Neuronal stem cell (in vitro differentiated cells): ENCODE measurements at regions not wholly inside any gene's neighbourhood (a gene's known extent, or its start where the extent isn't known, plus 50 kb on each side); places are given as distances from the start of the nearest gene placed in this dataset.

Source experiments
- DNase-seq: peaks from one replicate; pipeline ENCODE4 v3.0.0-alpha.2; 2013; ENCODE audit warnings: low spot score
- H2AFZ ChIP-seq: one replicate; pipeline ENCODE4 v1.6.1; 2013; ENCODE audit warnings: mild to moderate bottlenecking, low read length, inconsistent platforms
- H2AK5ac ChIP-seq: 2 replicates; pipeline ENCODE4 v1.6.1; 2013; ENCODE audit warnings: low read depth, mild to moderate bottlenecking, inconsistent platforms, low read length, moderate library complexity, mixed read lengths
- H2BK120ac ChIP-seq: 2 replicates; pipeline ENCODE4 v1.6.1; 2013; ENCODE audit warnings: low read depth, mild to moderate bottlenecking, inconsistent platforms, low read length, moderate library complexity, mixed read lengths
- H2BK12ac ChIP-seq: one replicate; pipeline ENCODE4 v1.6.1; 2013; ENCODE audit warnings: low read length, inconsistent platforms
- H2BK15ac ChIP-seq: 2 replicates; pipeline ENCODE4 v1.6.1; 2013; ENCODE audit warnings: mild to moderate bottlenecking, low read length, inconsistent platforms, mixed read lengths
- H2BK5ac ChIP-seq: one replicate; pipeline ENCODE4 v1.6.1; 2013; ENCODE audit warnings: inconsistent platforms, mild to moderate bottlenecking, low read length, moderate library complexity
- H3K14ac ChIP-seq: one replicate; pipeline ENCODE4 v1.6.1; 2013; ENCODE audit warnings: low read length, inconsistent platforms
- H3K18ac ChIP-seq: 2 replicates; pipeline ENCODE4 v1.6.1; 2013; ENCODE audit warnings: low read length, inconsistent platforms
- H3K23ac ChIP-seq: 2 replicates; pipeline ENCODE4 v1.6.1; 2013; ENCODE audit warnings: low read depth, mild to moderate bottlenecking, mixed read lengths, low read length, inconsistent platforms; ENCODE audit not compliant: poor library complexity
- H3K27ac ChIP-seq: replicated peaks from 3 replicates; pipeline ENCODE4 v1.5.1; 2013; ENCODE audit warnings: low read length, inconsistent platforms
- H3K27me3 ChIP-seq, 3 experiments: 2 replicates each; pipeline ENCODE4 v1.6.1; 2013; ENCODE audit warnings: low read length in 3 of 3, mild to moderate bottlenecking in 2 of 3, inconsistent platforms in 1 of 3, low read depth in 1 of 3, mixed read lengths in 1 of 3, moderate library complexity in 1 of 3; ENCODE audit not compliant: control insufficient read depth in 3 of 3, insufficient read depth in 3 of 3
- H3K36me3 ChIP-seq, 2 donors: replicated peaks in 1 of 2; 2 replicates each; pipeline ENCODE4 v1.6.1; 2013; ENCODE audit warnings: low read length in 2 of 2; ENCODE audit not compliant: control insufficient read depth in 2 of 2, insufficient read depth in 2 of 2
- H3K4ac ChIP-seq: 2 replicates; pipeline ENCODE4 v1.6.1; 2013; ENCODE audit warnings: inconsistent platforms, mild to moderate bottlenecking, low read length, moderate library complexity
- H3K4me1 ChIP-seq, 2 donors: 1 replicate in 1 of 2; 2 replicates in 1 of 2; pipeline ENCODE4 v1.6.1; 2013; ENCODE audit warnings: low read length in 2 of 2, low read depth in 1 of 2; ENCODE audit not compliant: control insufficient read depth in 2 of 2, insufficient read depth in 1 of 2
- H3K4me2 ChIP-seq: one replicate; pipeline ENCODE4 v1.6.1; 2013; ENCODE audit warnings: mild to moderate bottlenecking, low read length, inconsistent platforms; ENCODE audit not compliant: insufficient read depth, poor library complexity, severe bottlenecking
- H3K4me3 ChIP-seq, 2 donors: 2 replicates each; pipeline ENCODE4 v1.5.1; 2013; ENCODE audit warnings: low read length in 2 of 2, mild to moderate bottlenecking in 2 of 2, inconsistent platforms in 1 of 2, moderate library complexity in 1 of 2
- H3K79me1 ChIP-seq: one replicate; pipeline ENCODE4 v1.6.1; 2013; ENCODE audit warnings: low read depth, mild to moderate bottlenecking, inconsistent platforms, low read length, moderate library complexity
- H3K9ac ChIP-seq: one replicate; pipeline ENCODE4 v1.6.1; 2013; ENCODE audit warnings: mild to moderate bottlenecking, low read depth, low read length, inconsistent platforms; ENCODE audit not compliant: poor library complexity
- H3K9me3 ChIP-seq, 2 donors: replicated peaks in 1 of 2; 2 replicates each; pipeline versions ENCODE3 to v1.6.1; 2013; ENCODE audit warnings: low read length in 2 of 2, mild to moderate bottlenecking in 2 of 2, inconsistent platforms in 1 of 2, low read depth in 1 of 2, mixed read lengths in 1 of 2, moderate library complexity in 1 of 2; ENCODE audit not compliant: control insufficient read depth in 2 of 2, insufficient read depth in 1 of 2
- H4K8ac ChIP-seq: one replicate; pipeline ENCODE4 v1.6.1; 2013; ENCODE audit warnings: low read depth, mild to moderate bottlenecking, inconsistent platforms, low read length, moderate library complexity
- H4K91ac ChIP-seq: one replicate; pipeline ENCODE4 v1.6.1; 2013; ENCODE audit warnings: low read length, low read depth, mild to moderate bottlenecking, inconsistent platforms; ENCODE audit not compliant: poor library complexity
- WGBS, 2 donors: extraction: QIAGEN DNeasy Blood & Tissue Kit; methylation state at CpG; one replicate each; pipeline ENCODE4 v1.1.7; 2013; ENCODE audit warnings: missing lambda C conversion rate in 2 of 2, mixed read lengths in 1 of 2; ENCODE audit not compliant: insufficient read length in 2 of 2, insufficient replicate concordance in 1 of 2; ENCODE audit errors: extremely low coverage in 2 of 2; 5-methylcytosine and 5-hydroxymethylcytosine counted together

DNA sequence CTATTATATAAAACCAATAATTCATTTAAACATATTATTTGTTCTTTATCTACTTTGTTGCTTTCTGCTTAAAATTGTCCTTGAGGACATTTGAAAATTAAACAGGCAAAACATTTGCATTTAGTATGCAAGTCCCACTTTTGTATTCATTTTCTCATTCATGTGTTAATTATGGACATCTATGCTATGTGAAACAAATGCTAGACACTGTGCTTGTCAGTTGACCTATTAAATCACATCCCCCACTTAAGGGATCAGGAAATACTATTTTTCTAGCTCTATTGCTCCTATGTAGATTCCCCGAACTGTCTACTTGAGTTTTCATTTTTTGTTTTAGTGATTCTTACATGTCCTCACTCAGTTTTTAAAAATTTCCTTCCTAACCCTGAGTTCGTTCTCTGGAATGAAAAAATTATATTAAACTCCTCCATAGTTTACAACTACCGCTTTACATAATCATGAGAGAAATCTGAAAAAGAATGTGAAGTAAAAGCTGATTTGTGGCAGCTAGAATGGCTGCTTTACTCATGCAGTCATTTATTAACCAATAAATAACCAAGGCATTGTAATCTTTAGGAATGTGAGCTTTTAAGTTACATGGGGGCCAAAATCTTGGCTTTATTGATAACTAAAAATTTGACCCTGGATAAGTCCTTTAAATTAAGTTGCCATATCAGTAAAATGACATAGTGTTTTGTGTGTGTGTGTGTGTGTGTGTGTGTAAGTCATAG is 188.5 kb downstream of the LIG4 start:
- DNase-seq = no peak
- H2BK120ac ChIP-seq = no peak overlapping the region
- H3K4me2 ChIP-seq = no peak overlapping the region
- H4K8ac ChIP-seq = no peak overlapping the region
- no peak overlapping the region for H3K23ac ChIP-seq
- H2AK5ac ChIP-seq = no peak overlapping the region
- H2BK5ac ChIP-seq = no peak overlapping the region
- H3K79me1 ChIP-seq = no peaks in the 10 kb centered on the region
- H3K27ac ChIP-seq = no peak overlapping the region
- no peaks in the 10 kb centered on the region for H3K36me3 ChIP-seq
- H3K9me3 ChIP-seq = no peaks in the 10 kb centered on the region
- H2BK12ac ChIP-seq = no peak overlapping the region
- H3K4ac ChIP-seq = no peak overlapping the region
- no peaks in the 10 kb centered on the region for H3K27me3 ChIP-seq
- H2BK15ac ChIP-seq = no peak overlapping the region
- H3K18ac ChIP-seq = no peak overlapping the region
- peaks cover 0 to under 1% of the 10 kb centered on the region in 2 donors for H3K4me1 ChIP-seq
- H3K9ac ChIP-seq = no peak overlapping the region
- WGBS, 2 donors = no CpG with 5 or more reads among the region's 3 CpGs
- H3K4me3 ChIP-seq = no peak overlapping the region
- no peak overlapping the region for H2AFZ ChIP-seq
- H4K91ac ChIP-seq = no peak overlapping the region
- no peak overlapping the region for H3K14ac ChIP-seq

GRCh38 chr13:108020027-108020426 is 195.3 kb downstream of the LIG4 start:
- Histone ChIP-seq H3K23ac (no peak overlapping the region), H4K91ac (no peak overlapping the region)
- no CpG with 5 or more reads among the region's 4 CpGs for WGBS, 2 donors

DNA sequence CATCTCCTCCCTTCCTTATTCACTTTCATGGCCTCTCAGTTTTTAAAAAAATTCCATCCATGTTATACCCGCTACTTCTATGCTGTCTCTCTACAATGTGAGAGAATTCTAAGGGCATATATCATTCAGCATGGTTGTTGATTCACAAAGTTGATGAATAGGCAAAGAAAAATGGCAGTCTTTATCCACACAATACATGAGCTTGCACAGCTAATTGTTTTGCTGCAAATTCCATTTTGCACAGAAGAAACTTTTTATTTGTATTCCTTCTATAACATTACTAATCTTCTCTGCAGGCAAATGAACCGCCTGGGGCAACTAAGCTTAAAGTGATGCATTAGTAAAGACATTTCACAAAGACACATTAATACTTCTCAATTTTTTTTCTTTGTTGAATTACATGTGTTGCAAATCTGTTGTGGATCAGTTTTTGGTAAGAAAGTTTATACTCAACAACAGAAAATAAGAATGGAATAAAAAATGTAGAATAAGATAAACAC is 196.9 kb downstream of the LIG4 start:
- Histone ChIP-seq H2BK5ac (no peak overlapping the region), H3K18ac (no peak overlapping the region), H3K9ac (no peak overlapping the region), H2BK12ac (no peak overlapping the region), H4K91ac (no peak overlapping the region), H2BK120ac (no peak overlapping the region), H2BK15ac (no peak overlapping the region), H3K4ac (no peak overlapping the region), H3K14ac (no peak overlapping the region), H4K8ac (no peak overlapping the region), H2AK5ac (no peak overlapping the region), H3K27ac (no peak overlapping the region), H3K4me2 (no peak overlapping the region), H3K4me3 (no peak overlapping the region), H3K27me3 (no peaks in the 10 kb centered on the region), H3K23ac (no peak overlapping the region), H3K36me3 (no peaks in the 10 kb centered on the region), H2AFZ (no peak overlapping the region), H3K4me1 (no peaks in the 10 kb centered on the region), H3K9me3 (no peaks in the 10 kb centered on the region), H3K79me1 (no peaks in the 10 kb centered on the region)
- no CpG with 5 or more reads among the region's 2 CpGs for WGBS, 2 donors
- no peak for DNase-seq

More at GRCh38 chr13:108020027-108020426, 195.3 kb downstream of the LIG4 start:
- Histone ChIP-seq H2BK12ac (no peak overlapping the region), H3K4me3 (no peak overlapping the region), H3K14ac (no peak overlapping the region), H3K27me3 (no peaks in the 10 kb centered on the region), H3K4ac (no peak overlapping the region), H3K9ac (no peak overlapping the region), H2BK5ac (no peak overlapping the region), H3K27ac (no peak overlapping the region), H3K18ac (no peak overlapping the region), H2AK5ac (no peak overlapping the region), H3K9me3 (no peaks in the 10 kb centered on the region), H3K4me1 (no peaks in the 10 kb centered on the region), H3K79me1 (no peaks in the 10 kb centered on the region), H2BK120ac (no peak overlapping the region), H3K4me2 (no peak overlapping the region), H3K36me3 (no peaks in the 10 kb centered on the region), H2BK15ac (no peak overlapping the region), H2AFZ (no peak overlapping the region), H4K8ac (no peak overlapping the region)
- no peak for DNase-seq

GRCh38 chr13:108006619-108007018 is 208.7 kb downstream of the LIG4 start:
- H3K18ac ChIP-seq = no peak overlapping the region
- no peak overlapping the region for H2AFZ ChIP-seq
- H4K8ac ChIP-seq = no peak overlapping the region
- WGBS, 2 donors = no CpG with 5 or more reads among the region's 9 CpGs
- no peak overlapping the region for H2AK5ac ChIP-seq
- H3K27me3 ChIP-seq = no peaks in the 10 kb centered on the region
- no peak overlapping the region for H3K23ac ChIP-seq
- H4K91ac ChIP-seq = no peak overlapping the region
- no peak overlapping the region for H3K4ac ChIP-seq
- H2BK5ac ChIP-seq = no peak overlapping the region
- no peaks in the 10 kb centered on the region for H3K9me3 ChIP-seq
- no peak overlapping the region for H2BK15ac ChIP-seq
- no peak for DNase-seq
- H3K14ac ChIP-seq = no peak overlapping the region
- no peak overlapping the region for H3K4me2 ChIP-seq
- no peak overlapping the region for H3K27ac ChIP-seq
- H3K4me1 ChIP-seq = no peaks in the 10 kb centered on the region
- H3K79me1 ChIP-seq = no peaks in the 10 kb centered on the region
- no peak overlapping the region for H3K4me3 ChIP-seq
- H3K9ac ChIP-seq = no peak overlapping the region
- H2BK120ac ChIP-seq = no peak overlapping the region
- H2BK12ac ChIP-seq = no peak overlapping the region
- no peaks in the 10 kb centered on the region for H3K36me3 ChIP-seq
